Liver (tissue), 3 donors: ENCODE measurements at regions not wholly inside any gene's neighbourhood (a gene's known extent, or its start where the extent isn't known, plus 50 kb on each side); places are given as distances from the start of the nearest gene placed in this dataset.

ENCODE experiments used
- GABPA ChIP-seq, 2 donors: IDR thresholded peaks in 1 of 2; conservative IDR thresholded peaks in 1 of 2; 2 replicates each; pipeline ENCODE4 v1.6.1; 2016; ENCODE audit warnings: antibody characterized with exemption in 2 of 2, mild to moderate bottlenecking in 1 of 2, moderate library complexity in 1 of 2
- JUND ChIP-seq, 2 donors: IDR thresholded peaks; 2 replicates each; pipeline ENCODE4 v1.6.1; 2016; ENCODE audit warnings: antibody characterized with exemption in 2 of 2
- RAD21 ChIP-seq, 2 donors: IDR thresholded peaks; 2 replicates each; pipeline ENCODE4 v1.6.1; 2016; ENCODE audit warnings: antibody characterized with exemption in 2 of 2, mild to moderate bottlenecking in 2 of 2
- RXRA ChIP-seq, 2 donors: IDR thresholded peaks; 2 replicates each; pipeline ENCODE4 v1.6.1; 2017 to 2018; ENCODE audit warnings: antibody characterized with exemption in 2 of 2, mild to moderate bottlenecking in 1 of 2
- SP1 ChIP-seq: IDR thresholded peaks from 2 replicates; pipeline ENCODE4 v1.6.1; 2018; ENCODE audit warnings: antibody characterized with exemption, mild to moderate bottlenecking
- TAF1 ChIP-seq: conservative IDR thresholded peaks from 2 replicates; pipeline ENCODE4 v1.6.1; 2016; ENCODE audit warnings: antibody characterized with exemption, mild to moderate bottlenecking
- YY1 ChIP-seq: IDR thresholded peaks from 2 replicates; pipeline ENCODE4 v1.6.1; 2016; ENCODE audit warnings: antibody characterized with exemption, mild to moderate bottlenecking
- ZBTB33 ChIP-seq: IDR thresholded peaks from 2 replicates; pipeline ENCODE4 v1.6.1; 2016; ENCODE audit warnings: antibody characterized with exemption
- TF ChIP-seq, protein P1 (sequence below): fragments of 150-350 bp; IDR thresholded peaks from 2 replicates; pipeline ENCODE4 v1.5.1; 2017; ENCODE audit warnings: improper control_type of control experiment, low read depth, low read length; ENCODE audit not compliant: missing input control
- TF ChIP-seq, protein P2 (sequence below): IDR thresholded peaks from 2 replicates; pipeline ENCODE4 v1.6.1; 2016; ENCODE audit warnings: antibody characterized with exemption, mild to moderate bottlenecking
- TF ChIP-seq, protein P3 (sequence below): IDR thresholded peaks from 2 replicates; pipeline ENCODE4 v1.6.1; 2016; ENCODE audit warnings: antibody characterized with exemption
- TF ChIP-seq, protein P4 (sequence below): IDR thresholded peaks from 2 replicates; pipeline ENCODE4 v1.6.1; 2016; ENCODE audit warnings: antibody characterized with exemption
- donor health status: healthy.
- donor health status: healthy.

- no peak for TF ChIP-seq RAD21 (IDR thresholded peaks at IDR 0.05)
- TF ChIP-seq TAF1, result no peak
- TF ChIP-seq, protein P1, sequence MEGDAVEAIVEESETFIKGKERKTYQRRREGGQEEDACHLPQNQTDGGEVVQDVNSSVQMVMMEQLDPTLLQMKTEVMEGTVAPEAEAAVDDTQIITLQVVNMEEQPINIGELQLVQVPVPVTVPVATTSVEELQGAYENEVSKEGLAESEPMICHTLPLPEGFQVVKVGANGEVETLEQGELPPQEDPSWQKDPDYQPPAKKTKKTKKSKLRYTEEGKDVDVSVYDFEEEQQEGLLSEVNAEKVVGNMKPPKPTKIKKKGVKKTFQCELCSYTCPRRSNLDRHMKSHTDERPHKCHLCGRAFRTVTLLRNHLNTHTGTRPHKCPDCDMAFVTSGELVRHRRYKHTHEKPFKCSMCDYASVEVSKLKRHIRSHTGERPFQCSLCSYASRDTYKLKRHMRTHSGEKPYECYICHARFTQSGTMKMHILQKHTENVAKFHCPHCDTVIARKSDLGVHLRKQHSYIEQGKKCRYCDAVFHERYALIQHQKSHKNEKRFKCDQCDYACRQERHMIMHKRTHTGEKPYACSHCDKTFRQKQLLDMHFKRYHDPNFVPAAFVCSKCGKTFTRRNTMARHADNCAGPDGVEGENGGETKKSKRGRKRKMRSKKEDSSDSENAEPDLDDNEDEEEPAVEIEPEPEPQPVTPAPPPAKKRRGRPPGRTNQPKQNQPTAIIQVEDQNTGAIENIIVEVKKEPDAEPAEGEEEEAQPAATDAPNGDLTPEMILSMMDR, result no peak
- TF ChIP-seq, protein P2, sequence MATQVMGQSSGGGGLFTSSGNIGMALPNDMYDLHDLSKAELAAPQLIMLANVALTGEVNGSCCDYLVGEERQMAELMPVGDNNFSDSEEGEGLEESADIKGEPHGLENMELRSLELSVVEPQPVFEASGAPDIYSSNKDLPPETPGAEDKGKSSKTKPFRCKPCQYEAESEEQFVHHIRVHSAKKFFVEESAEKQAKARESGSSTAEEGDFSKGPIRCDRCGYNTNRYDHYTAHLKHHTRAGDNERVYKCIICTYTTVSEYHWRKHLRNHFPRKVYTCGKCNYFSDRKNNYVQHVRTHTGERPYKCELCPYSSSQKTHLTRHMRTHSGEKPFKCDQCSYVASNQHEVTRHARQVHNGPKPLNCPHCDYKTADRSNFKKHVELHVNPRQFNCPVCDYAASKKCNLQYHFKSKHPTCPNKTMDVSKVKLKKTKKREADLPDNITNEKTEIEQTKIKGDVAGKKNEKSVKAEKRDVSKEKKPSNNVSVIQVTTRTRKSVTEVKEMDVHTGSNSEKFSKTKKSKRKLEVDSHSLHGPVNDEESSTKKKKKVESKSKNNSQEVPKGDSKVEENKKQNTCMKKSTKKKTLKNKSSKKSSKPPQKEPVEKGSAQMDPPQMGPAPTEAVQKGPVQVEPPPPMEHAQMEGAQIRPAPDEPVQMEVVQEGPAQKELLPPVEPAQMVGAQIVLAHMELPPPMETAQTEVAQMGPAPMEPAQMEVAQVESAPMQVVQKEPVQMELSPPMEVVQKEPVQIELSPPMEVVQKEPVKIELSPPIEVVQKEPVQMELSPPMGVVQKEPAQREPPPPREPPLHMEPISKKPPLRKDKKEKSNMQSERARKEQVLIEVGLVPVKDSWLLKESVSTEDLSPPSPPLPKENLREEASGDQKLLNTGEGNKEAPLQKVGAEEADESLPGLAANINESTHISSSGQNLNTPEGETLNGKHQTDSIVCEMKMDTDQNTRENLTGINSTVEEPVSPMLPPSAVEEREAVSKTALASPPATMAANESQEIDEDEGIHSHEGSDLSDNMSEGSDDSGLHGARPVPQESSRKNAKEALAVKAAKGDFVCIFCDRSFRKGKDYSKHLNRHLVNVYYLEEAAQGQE, result no peak
- TF ChIP-seq JUND (IDR thresholded peaks at IDR 0.05), result no peak
- no peak for TF ChIP-seq GABPA (IDR thresholded peaks at IDR 0.05 in 1 of 2, conservative IDR thresholded peaks at IDR 0.05 in 1 of 2)
- no peak for TF ChIP-seq ZBTB33
- TF ChIP-seq, protein P3, sequence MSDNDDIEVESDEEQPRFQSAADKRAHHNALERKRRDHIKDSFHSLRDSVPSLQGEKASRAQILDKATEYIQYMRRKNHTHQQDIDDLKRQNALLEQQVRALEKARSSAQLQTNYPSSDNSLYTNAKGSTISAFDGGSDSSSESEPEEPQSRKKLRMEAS, result no peak
- TF ChIP-seq, protein P4, sequence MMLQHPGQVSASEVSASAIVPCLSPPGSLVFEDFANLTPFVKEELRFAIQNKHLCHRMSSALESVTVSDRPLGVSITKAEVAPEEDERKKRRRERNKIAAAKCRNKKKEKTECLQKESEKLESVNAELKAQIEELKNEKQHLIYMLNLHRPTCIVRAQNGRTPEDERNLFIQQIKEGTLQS, result no peak
- TF ChIP-seq SP1, result no peak
- TF ChIP-seq RXRA (IDR thresholded peaks at IDR 0.05), result no peak
- TF ChIP-seq YY1, result no peak
Measured at GRCh38 chr9:71629578-71630215, 138.6 kb downstream of the CEMIP2 start.
